ENCODE measurements at regions not wholly inside any gene's neighbourhood (a gene's known extent, or its start where the extent isn't known, plus 50 kb on each side); places are given as distances from the start of the nearest gene placed in this dataset.

GRCh38 chr2:194619366-194619765 lies 1037.7 kb upstream of the SLC39A10 start:
- TF ChIP-seq CTCF (IDR thresholded peaks at IDR 0.05) (no peak), EP300 (IDR thresholded peaks at IDR 0.05) (no peak), POLR2AphosphoS5 (IDR thresholded peaks at IDR 0.05) (no peak)

Data from sigmoid colon (tissue), 4 donors.